HepG2 (cell line): ENCODE measurements at regions not wholly inside any gene's neighbourhood (a gene's known extent, or its start where the extent isn't known, plus 50 kb on each side); places are given as distances from the start of the nearest gene placed in this dataset.
A peak's percentile ranks its signal among the peaks of the same experiment; 100 is the strongest.

Experiments
- ARHGAP35 ChIP-seq: sonication (generic); formaldehyde crosslinking; IDR thresholded peaks from 2 replicates; pipeline ENCODE4 v1.9.0; 2022; ENCODE audit warnings: mild to moderate bottlenecking, inconsistent platforms, moderate library complexity, missing genetic modification reagents, borderline replicate concordance
- EP300 ChIP-seq, 3 experiments: sonication (generic) in 1 of 3; formaldehyde crosslinking in 1 of 3; IDR thresholded peaks; 2 replicates each; pipeline versions ENCODE4 v1.5.1 to v1.6.1; 2011 to 2020; ENCODE audit warnings: low read depth in 2 of 3, low read length in 2 of 3, borderline replicate concordance in 1 of 3, improper control_type of control experiment in 1 of 3, mild to moderate bottlenecking in 1 of 3, missing genetic modification reagents in 1 of 3, moderate library complexity in 1 of 3
- ISL2 ChIP-seq: sonication (generic); formaldehyde crosslinking; IDR thresholded peaks from 2 replicates; pipeline ENCODE4 v1.5.0; 2020; ENCODE audit warnings: missing genetic modification reagents
- JDP2 ChIP-seq: sonication (generic); formaldehyde crosslinking; IDR thresholded peaks from 2 replicates; pipeline ENCODE4 v1.8.1; 2022; ENCODE audit warnings: missing genetic modification reagents, borderline replicate concordance
- NFYC ChIP-seq: IDR thresholded peaks from 2 replicates; pipeline ENCODE4 v1.6.1; 2016; ENCODE audit warnings: missing genetic modification reagents, missing compliant biosample characterization
- PITX1 ChIP-seq: sonication (generic); formaldehyde crosslinking; IDR thresholded peaks from 2 replicates; pipeline ENCODE4 v1.5.1; 2020; ENCODE audit warnings: mild to moderate bottlenecking, missing genetic modification reagents
- SMAD3 ChIP-seq: sonication (generic); formaldehyde crosslinking; IDR thresholded peaks from 2 replicates; pipeline ENCODE4 v1.4.0; 2020; ENCODE audit warnings: missing genetic modification reagents
- STAG1 ChIP-seq: sonication (generic); formaldehyde crosslinking; IDR thresholded peaks from 2 replicates; pipeline ENCODE4 v1.4.0; 2020; ENCODE audit warnings: missing genetic modification reagents
- U2AF2 ChIP-seq: fragments of 200-400 bp; formaldehyde crosslinking; IDR thresholded peaks from 2 replicates; pipeline ENCODE4 v1.6.1; 2017; ENCODE audit warnings: low read depth, mild to moderate bottlenecking, low read length
- WIZ ChIP-seq: sonication (generic); formaldehyde crosslinking; IDR thresholded peaks from 2 replicates; pipeline ENCODE4 v1.5.1; 2020; ENCODE audit warnings: mild to moderate bottlenecking, missing genetic modification reagents
- ZBTB3 ChIP-seq: sonication (generic); formaldehyde crosslinking; IDR thresholded peaks from 2 replicates; pipeline ENCODE4 v1.4.0; 2020; ENCODE audit warnings: low read depth, mild to moderate bottlenecking, moderate library complexity, missing genetic modification reagents, borderline replicate concordance
- ZMAT3 ChIP-seq: sonication (generic); formaldehyde crosslinking; conservative IDR thresholded peaks from 2 replicates; pipeline ENCODE4 v1.7.0; 2021; ENCODE audit warnings: missing genetic modification reagents
- ZNF24 ChIP-seq: fragments of 450-650 bp; IDR thresholded peaks from 2 replicates; pipeline ENCODE4 v1.6.1; 2017; ENCODE audit warnings: antibody characterized with exemption, mild to moderate bottlenecking
- ZNF335 ChIP-seq: sonication (generic); formaldehyde crosslinking; IDR thresholded peaks from 2 replicates; pipeline ENCODE4 v1.4.0; 2020; ENCODE audit warnings: missing genetic modification reagents
- ZNF768 ChIP-seq: sonication (generic); formaldehyde crosslinking; IDR thresholded peaks from 2 replicates; pipeline ENCODE4 v1.4.0; 2020; ENCODE audit warnings: missing genetic modification reagents
- TF ChIP-seq, protein P1 (sequence below): sonication (generic); formaldehyde crosslinking; IDR thresholded peaks from 2 replicates; pipeline ENCODE4 v1.4.0; 2020; ENCODE audit warnings: missing genetic modification reagents
- TF ChIP-seq, protein P2 (sequence below): sonication (generic); formaldehyde crosslinking; IDR thresholded peaks from 2 replicates; pipeline ENCODE4 v1.5.0; 2020; ENCODE audit warnings: mild to moderate bottlenecking, missing genetic modification reagents, moderate library complexity
- TF ChIP-seq, protein P3 (sequence below): IDR thresholded peaks from 2 replicates; pipeline ENCODE4 v1.6.1; 2016; ENCODE audit warnings: missing genetic modification reagents, missing compliant biosample characterization
- TF ChIP-seq, protein P4 (sequence below): IDR thresholded peaks from 2 replicates; pipeline ENCODE4 v1.6.1; 2016; ENCODE audit warnings: low read depth
- TF ChIP-seq, protein P5 (sequence below): IDR thresholded peaks from 2 replicates; pipeline ENCODE4 v1.6.1; 2016; ENCODE audit warnings: missing biosample characterization, missing genetic modification reagents, low read depth

DNA sequence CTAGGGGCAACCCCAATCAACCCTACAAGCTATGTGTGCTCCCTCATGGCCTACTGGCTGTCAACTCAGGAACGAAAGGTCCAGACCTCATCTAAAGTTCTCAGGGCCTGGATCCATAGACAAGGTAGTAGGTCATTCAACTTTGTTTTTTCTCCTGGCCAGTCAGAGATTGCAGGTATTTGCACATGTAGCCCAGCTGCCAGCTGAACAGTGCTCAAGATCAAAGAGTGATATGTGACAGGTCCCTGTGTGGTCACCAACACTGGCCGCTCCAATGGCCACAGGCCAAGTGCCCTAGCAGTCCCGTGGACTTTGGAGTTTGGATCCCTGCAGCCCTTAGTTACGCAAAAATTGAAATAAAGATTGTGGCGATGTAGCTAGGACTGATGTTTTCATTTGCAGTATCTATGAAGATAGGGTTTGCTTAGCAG lies 60.6 kb upstream of the ATXN1 start (continued):
- TF ChIP-seq, protein P1, sequence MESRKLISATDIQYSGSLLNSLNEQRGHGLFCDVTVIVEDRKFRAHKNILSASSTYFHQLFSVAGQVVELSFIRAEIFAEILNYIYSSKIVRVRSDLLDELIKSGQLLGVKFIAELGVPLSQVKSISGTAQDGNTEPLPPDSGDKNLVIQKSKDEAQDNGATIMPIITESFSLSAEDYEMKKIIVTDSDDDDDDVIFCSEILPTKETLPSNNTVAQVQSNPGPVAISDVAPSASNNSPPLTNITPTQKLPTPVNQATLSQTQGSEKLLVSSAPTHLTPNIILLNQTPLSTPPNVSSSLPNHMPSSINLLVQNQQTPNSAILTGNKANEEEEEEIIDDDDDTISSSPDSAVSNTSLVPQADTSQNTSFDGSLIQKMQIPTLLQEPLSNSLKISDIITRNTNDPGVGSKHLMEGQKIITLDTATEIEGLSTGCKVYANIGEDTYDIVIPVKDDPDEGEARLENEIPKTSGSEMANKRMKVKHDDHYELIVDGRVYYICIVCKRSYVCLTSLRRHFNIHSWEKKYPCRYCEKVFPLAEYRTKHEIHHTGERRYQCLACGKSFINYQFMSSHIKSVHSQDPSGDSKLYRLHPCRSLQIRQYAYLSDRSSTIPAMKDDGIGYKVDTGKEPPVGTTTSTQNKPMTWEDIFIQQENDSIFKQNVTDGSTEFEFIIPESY (CRISPR knock-in tag): peak; percentile 88
- peak; percentile 94 for TF ChIP-seq PITX1 (CRISPR knock-in tag)
- TF ChIP-seq JDP2 (CRISPR knock-in tag): no peak; the same call in 1 of the 2 replicates
- no peak; the same call in 1 of the 2 replicates for TF ChIP-seq ZBTB3 (CRISPR knock-in tag)
- peak; percentile 90 for TF ChIP-seq ZMAT3
- no peak; the same call in 1 of the 2 replicates for TF ChIP-seq ZNF24
- peak; percentile 79; the same call in 1 of the 2 replicates for TF ChIP-seq WIZ (CRISPR knock-in tag)
- TF ChIP-seq, protein P2, sequence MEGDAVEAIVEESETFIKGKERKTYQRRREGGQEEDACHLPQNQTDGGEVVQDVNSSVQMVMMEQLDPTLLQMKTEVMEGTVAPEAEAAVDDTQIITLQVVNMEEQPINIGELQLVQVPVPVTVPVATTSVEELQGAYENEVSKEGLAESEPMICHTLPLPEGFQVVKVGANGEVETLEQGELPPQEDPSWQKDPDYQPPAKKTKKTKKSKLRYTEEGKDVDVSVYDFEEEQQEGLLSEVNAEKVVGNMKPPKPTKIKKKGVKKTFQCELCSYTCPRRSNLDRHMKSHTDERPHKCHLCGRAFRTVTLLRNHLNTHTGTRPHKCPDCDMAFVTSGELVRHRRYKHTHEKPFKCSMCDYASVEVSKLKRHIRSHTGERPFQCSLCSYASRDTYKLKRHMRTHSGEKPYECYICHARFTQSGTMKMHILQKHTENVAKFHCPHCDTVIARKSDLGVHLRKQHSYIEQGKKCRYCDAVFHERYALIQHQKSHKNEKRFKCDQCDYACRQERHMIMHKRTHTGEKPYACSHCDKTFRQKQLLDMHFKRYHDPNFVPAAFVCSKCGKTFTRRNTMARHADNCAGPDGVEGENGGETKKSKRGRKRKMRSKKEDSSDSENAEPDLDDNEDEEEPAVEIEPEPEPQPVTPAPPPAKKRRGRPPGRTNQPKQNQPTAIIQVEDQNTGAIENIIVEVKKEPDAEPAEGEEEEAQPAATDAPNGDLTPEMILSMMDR (CRISPR knock-in tag): no peak
- TF ChIP-seq, protein P3, sequence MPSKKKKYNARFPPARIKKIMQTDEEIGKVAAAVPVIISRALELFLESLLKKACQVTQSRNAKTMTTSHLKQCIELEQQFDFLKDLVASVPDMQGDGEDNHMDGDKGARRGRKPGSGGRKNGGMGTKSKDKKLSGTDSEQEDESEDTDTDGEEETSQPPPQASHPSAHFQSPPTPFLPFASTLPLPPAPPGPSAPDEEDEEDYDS (CRISPR knock-in tag): peak; percentile 70
- peak; percentile 96 for TF ChIP-seq ISL2 (CRISPR knock-in tag)
- peak; percentile 68 for TF ChIP-seq NFYC (CRISPR knock-in tag)
- peak; percentile 82 to 95; a peak in 3 of 4 replicates for TF ChIP-seq EP300 (IDR thresholded peaks at IDR 0.05; ENCODE audit: low read depth in 2 of 2, low read length in 2 of 2)
- peak; percentile 95 for TF ChIP-seq EP300 (CRISPR knock-in tag; IDR thresholded peaks at IDR 0.05; ENCODE audit: borderline replicate concordance)
- TF ChIP-seq STAG1: peak; percentile 30
- 0 out of 2 replicates have a peak, but pooled peaks have one; percentile 35 for TF ChIP-seq U2AF2
- TF ChIP-seq, protein P4, sequence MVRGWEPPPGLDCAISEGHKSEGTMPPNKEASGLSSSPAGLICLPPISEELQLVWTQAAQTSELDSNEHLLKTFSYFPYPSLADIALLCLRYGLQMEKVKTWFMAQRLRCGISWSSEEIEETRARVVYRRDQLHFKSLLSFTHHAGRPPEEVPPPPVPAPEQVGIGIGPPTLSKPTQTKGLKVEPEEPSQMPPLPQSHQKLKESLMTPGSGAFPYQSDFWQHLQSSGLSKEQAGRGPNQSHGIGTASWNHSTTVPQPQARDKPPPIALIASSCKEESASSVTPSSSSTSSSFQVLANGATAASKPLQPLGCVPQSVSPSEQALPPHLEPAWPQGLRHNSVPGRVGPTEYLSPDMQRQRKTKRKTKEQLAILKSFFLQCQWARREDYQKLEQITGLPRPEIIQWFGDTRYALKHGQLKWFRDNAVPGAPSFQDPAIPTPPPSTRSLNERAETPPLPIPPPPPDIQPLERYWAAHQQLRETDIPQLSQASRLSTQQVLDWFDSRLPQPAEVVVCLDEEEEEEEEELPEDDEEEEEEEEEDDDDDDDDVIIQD (CRISPR knock-in tag): peak; percentile 98
- peak; percentile 91 for TF ChIP-seq ZNF335 (CRISPR knock-in tag)
- TF ChIP-seq ZNF768 (CRISPR knock-in tag): peak; percentile 86
- TF ChIP-seq, protein P5, sequence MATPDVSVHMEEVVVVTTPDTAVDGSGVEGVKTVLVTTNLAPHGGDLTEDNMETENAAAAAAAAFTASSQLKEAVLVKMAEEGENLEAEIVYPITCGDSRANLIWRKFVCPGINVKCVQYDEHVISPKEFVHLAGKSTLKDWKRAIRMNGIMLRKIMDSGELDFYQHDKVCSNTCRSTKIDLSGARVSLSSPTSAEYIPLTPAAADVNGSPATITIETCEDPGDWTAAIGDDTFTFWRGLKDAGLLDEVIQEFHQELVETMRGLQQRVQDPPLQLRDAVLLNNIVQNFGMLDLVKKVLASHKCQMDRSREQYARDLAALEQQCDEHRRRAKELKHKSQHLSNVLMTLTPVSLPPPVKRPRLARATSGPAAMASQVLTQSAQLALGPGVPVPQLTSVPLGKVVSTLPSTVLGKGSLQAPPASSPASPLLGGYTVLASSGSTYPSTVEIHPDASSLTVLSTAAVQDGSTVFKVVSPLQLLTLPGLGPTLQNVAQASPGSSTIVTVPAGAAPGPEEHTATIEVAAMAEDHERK (CRISPR knock-in tag): no peak
- peak; percentile 41; the same call in 1 of the 2 replicates for TF ChIP-seq ARHGAP35
- TF ChIP-seq SMAD3 (CRISPR knock-in tag): peak; percentile 96; the same call in 1 of the 2 replicates
